ENCODE measurements at regions not wholly inside any gene's neighbourhood (a gene's known extent, or its start where the extent isn't known, plus 50 kb on each side); places are given as distances from the start of the nearest gene placed in this dataset.

DNA sequence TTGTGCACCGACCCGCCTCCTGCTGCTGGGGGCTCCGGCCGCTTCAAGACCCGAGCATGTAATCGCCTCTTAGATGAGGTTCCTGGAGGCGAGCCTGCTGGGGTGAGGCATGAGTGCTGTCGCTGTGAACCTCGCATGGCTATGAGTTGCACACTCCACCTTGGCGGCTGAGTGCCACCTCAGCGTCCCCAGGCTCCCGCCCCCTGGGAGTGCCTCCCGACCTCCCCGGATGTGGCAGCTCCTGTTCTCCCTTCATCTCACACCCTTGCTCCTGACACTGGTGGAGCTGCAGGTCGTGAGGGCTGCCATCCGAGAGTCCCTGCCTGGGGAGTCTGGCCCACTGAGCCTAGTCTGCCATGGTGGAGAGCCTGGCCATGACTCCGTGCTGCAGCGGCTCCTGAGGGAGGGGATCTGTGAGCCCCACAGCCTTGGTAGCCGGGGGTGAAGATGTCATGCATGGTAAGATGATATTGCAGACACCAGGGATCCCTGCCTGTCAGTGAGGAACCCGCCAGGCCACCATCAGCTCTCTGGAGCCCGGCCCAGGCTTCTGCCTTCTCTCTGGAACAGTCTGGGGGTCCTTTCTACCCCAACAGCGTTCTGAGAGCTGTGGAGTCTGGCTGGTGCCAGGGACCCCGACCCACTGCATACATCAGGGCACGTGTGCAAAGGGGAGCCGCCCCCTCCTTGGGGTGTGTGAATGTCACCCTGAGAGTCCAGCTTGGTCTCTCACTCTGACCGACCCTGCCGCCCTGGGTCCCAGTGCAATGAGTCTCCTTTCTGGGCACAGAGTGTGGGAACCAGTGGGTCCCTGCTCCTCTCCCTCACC lies 61.6 kb upstream of the HS6ST1 start:
- no peak for DNase-seq (ENCODE audit: low read depth)

GRCh38 chr2:128380961-128381938 lies 62.6 kb upstream of the HS6ST1 start:
- no peak for DNase-seq (ENCODE audit: low read depth)

GRCh38 chr2:128384446-128384845 lies 65.8 kb upstream of the HS6ST1 start:
- no peak for DNase-seq (ENCODE audit: low read depth)

GRCh38 chr2:128384956-128385355 lies 66.3 kb upstream of the HS6ST1 start:
- no peak for DNase-seq (ENCODE audit: low read depth)

GRCh38 chr2:128385365-128385764 lies 66.7 kb upstream of the HS6ST1 start:
- DNase-seq (ENCODE audit: low read depth), result no peak

DNA sequence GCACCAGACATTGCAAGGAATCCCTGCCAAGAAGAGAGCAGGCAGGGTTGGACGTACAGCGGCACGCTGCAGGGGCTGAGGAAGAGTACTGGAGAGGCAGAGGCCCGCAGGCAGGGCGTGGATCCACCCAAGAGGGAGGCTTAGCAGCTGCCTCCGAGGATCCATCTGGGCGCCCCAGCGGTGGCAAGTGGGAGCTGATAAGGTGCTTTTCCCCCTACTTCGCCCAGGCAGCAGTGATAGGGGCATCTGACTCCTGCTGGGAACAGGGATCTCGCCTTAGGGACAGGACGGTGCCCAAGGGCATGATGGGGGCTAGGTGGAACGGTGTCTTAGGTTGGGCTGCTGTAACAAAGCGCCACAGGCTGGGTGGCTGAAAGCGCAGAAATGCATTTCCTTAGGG lies 67.4 kb upstream of the HS6ST1 start:
- DNase-seq (ENCODE audit: low read depth), result no peak

- DNase-seq (ENCODE audit: low read depth), result no peak
Measured at GRCh38 chr2:128388499-128388941, 69.9 kb upstream of the HS6ST1 start.

DNA sequence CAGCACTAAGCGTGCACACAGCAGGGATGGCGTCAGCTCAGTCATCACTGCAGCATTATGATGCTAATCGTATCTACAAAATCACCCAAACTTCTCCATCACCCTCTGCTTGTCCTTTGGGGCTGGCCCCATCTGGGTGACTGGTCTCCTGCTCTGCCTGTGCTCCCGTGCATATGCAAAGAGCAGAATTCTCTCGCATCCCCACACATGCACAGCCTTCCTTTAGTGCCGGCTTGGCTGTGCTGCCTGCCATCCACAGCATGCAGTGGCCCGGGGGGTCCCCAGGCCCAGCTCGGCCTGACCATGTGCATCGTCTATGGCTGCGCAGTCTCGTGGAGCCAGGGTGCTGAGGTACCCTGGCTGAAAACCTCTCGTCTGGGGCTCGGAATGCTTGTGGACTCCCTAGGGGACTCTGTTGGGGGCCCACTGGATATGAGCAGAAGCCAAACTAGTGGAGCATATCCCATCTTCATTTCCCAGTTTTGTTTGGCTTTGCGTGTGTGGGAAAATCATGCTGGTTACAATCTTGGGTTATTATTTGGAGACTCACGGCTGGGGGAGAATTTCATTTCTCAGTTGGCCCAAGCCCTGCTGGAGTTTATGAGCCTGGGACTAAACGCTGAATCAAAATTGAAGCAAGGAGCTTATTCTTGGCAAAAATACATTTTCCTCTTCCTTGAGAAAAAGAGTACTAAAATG lies 70.9 kb upstream of the HS6ST1 start:
- DNase-seq (ENCODE audit: low read depth), result no peak

DNA sequence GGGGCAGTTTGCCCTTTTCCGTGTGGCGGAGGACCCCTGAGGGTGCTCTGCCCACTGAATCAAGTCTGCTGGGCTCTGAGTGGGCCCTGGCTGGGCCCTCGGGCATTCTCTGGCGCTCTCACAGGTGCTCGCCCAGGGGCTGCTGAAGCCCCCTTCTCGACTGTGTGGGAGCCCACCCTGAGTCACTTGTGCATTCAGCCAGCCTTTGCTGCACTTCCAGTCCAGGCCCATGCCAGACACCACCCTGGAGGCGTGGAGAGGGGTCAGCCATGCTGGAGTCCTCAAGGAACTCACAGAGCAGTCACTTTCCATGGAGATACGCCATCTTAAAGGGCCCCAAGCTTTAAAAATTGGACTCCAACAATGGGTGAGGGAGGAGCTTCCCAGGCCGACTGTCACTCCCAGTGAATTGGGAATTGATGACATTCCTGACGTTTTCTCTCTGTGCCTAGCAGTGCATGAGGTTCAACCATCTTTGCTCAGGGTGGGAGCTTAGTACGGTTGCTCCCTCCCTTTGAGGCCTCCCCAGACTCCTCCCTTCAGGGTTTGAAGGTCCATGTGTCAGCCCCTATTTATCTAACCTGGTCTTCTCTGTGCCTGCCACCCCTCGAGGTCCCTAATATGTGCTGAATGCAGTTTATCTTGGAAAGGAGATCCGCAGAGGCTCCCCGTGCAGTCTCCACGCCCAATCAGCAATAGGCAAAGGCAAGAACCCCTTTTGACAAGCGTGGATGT lies 71.8 kb upstream of the HS6ST1 start:
- no peak for DNase-seq (ENCODE audit: low read depth)

- DNase-seq (ENCODE audit: low read depth), result no peak
Measured at GRCh38 chr2:128390991-128391630, 72.4 kb upstream of the HS6ST1 start.

DNA sequence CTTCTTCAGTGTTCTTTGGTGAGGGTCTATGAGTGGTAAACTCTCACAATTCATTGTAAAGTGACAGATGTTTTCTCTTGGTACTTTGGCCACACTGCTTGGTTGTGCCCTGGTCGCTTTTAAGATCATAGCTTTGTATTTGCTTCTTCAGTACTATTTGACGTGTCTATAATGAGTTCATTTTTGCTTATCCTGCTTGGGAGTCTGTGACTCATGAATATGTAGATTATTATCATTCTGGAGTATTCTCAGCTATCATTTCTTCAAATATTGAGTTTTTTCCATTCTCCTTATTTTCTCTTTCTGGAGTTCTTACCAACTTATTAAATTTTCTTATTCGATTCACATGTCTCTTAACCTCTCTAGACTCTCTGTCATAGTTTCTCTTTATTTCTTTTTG lies 73.0 kb upstream of the HS6ST1 start:
- DNase-seq (ENCODE audit: low read depth), result no peak

DNA sequence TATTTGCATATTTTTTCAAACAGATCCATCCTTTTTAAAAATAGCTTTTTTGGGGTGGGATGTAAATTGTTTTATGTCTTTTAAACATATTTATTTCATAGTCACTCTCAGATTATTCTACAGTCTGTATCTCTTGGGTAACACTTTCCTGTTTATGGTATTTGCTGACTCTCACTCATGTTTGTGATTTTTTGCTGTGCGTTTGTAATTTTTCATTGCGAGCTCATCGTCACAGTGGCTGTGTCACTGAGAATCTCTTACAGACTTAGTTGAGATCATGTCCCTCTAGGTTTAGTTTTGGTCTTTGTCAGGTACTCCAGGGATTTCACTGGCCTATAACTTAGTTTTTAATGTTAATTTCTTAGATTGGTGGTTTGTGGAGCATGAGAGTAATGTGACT lies 73.5 kb upstream of the HS6ST1 start:
- DNase-seq (ENCODE audit: low read depth), result no peak

DNA sequence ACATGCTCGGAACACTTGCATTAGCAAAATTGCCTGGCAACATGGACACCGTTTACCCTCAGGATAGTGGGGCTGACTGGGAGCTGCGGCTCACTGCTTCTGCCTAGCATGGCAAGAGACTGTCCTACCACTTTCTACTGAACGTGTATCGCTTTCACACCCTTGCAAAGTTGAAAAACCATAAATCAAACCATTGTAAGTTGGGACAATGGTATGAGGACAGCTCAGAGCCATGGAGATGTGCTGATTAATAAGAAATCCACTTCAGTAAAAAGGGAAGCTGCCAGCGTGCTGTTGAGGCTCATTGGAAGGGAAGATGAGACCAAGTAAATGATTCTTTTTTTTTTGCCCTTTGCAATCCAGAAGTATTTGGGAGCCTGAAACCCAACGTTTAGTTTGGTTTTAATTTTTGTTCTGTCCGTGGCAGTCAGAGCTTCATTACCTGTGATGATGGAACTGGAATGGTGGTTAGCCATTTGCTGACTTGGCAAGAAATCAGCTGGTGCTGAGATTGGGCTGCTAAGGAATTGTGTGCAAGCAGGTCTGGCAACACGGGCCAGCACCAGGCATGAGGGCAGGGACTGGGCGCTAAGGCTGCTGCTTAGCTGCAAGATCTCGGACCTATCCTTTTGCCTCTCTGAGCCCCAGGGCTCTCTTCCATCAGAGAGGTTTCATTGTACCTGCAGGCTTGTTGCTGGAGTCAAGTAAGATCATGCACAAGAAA lies 75.5 kb upstream of the HS6ST1 start:
- DNase-seq (ENCODE audit: low read depth), result no peak

- no peak for DNase-seq (ENCODE audit: low read depth)
Measured at GRCh38 chr2:128395196-128395595, 76.5 kb upstream of the HS6ST1 start.

DNA sequence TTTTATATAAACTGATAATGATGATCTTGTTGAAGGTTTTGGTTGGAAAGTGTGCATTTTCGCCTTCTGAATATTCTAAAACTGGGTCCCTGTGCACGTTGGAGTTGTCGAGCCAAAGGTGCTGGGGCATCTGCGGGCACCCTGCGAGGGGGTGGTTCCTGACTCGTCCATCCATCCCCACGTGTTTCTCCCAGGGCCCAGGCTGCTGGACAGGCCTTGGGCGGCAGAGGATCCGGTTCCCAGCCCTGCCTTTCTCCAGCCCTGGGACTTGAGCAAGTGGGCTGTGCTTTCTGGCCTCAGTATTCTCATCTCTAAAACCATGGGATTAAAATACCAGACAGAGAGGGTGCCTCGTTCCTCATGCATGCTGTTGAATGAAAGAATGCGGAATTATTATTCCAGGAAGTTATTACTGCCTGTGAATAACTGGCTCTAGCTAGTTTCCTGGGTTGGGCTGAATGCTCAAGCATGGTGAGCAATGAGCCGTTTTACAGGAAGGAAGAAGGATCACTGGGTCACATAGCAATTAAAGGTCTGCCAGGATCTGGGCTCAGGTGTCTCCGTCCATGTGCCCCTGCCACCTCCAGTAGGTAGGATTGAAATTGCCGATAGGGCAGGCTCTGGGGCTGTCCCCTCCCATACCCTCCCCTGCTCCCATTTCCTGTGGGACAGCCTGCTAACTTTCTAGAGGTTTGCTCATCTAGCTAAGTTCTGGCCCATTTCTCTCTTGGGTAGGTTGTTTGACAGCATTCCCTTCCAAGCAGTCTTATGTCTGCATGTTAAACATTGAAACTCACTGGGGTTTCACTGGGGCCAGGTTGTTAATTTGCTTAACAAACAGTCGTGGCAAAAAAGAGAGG lies 77.2 kb upstream of the HS6ST1 start:
- no peak for DNase-seq (ENCODE audit: low read depth)

GRCh38 chr2:128396500-128396891 lies 77.8 kb upstream of the HS6ST1 start:
- DNase-seq (ENCODE audit: low read depth), result no peak

GRCh38 chr2:128396946-128397345 lies 78.3 kb upstream of the HS6ST1 start:
- DNase-seq (ENCODE audit: low read depth), result no peak

DNA sequence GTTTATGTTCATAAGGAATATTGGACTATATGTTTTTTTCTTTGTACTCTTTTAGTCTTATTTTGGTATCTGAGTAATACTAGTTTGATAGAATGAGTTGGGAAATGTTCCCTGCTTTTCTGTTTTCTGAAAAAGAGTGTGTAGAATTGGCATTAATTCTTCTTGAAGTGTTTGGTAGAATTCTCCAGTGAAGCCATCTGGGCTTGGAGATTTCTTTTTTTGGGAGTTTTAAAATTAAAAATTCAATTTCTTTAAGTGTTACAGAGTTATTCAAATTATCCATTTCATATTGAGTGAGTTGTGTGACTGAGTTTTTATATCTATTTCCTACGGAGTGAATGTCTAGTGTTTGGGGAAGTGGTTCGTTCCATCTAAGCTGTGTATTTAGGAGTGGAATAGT lies 80.6 kb upstream of the HS6ST1 start:
- no peak for DNase-seq (ENCODE audit: low read depth)

GRCh38 chr2:128399690-128400291 lies 81.1 kb upstream of the HS6ST1 start:
- no peak for DNase-seq (ENCODE audit: low read depth)

All from forelimb muscle (tissue), 1 donor.